CD4-positive, alpha-beta T cell treated with Interleukin-6 for 4 hours (primary cell): ENCODE measurements at regions not wholly inside any gene's neighbourhood (a gene's known extent, or its start where the extent isn't known, plus 50 kb on each side); places are given as distances from the start of the nearest gene placed in this dataset.

Source experiments
- DNase-seq: peaks from one replicate; pipeline ENCODE4 v3.0.0-alpha.2; 2020; ENCODE audit warnings: mixed read lengths

GRCh38 chr18:68083776-68084175, 567.3 kb upstream of the DSEL start:
- no peak for DNase-seq

- no peak for DNase-seq
These were observed 566.6 kb upstream of the DSEL start for GRCh38 chr18:68083131-68083530.

DNA sequence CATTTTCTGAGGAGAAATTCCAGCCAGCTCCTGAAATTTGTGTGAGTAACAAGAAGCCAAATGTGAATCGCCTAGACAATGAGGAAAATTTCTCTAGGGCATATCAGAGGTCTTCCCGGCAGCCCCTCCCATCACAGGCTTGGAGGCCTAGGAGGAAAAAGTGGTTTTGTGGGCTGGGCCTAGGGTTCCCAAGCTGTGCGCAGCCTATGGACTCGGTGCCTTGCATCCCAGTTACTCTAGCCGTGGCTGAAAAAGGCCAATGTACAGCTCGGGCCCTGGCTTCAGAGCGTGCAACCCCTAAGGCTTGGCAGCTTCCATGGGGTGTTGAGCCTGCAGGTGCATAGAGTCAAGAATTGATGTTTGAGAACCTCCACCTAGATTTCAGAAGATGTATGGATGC, 556.2 kb upstream of the DSEL start:
- no peak for DNase-seq

GRCh38 chr18:68060871-68061270, 544.4 kb upstream of the DSEL start:
- no peak for DNase-seq

DNA sequence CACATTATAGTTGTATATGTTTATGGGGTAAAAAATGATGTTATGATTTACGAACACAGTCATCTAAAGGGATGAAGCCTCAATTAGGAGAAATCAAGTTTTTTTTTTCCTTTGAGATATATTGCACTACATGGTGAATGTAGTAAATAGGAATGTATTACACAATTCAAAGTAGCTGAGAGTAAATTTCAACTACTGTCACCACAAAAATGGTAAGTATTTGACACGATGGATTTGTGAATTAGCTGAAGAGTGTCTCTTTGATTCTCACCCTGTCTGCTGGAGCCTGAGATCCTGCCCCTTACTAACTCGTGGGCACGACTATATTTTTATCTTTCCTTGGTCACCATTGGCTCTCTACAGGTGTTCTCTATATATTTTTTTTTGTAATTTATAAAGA, 540.4 kb upstream of the DSEL start:
- no peak for DNase-seq

DNA sequence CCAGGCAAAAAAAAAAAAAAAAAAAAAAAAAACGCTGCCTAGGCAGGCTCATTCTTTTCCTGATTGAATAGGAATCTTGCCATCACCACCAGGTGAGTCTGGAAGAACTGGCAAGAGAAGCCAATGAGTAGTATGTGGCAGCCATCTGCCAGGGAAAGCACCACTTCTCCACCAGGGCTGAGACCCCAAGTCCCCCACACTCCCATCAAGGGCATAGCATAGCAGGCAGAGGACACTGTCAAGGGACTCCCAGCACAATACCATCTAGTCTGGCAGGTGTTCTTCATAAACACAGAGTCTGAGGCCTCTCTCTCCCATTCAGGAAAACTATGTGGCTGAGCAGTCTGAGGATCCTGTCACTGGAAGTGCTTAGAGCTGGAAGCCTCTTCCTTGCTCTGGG, 538.1 kb upstream of the DSEL start:
- DNase-seq: no peak

DNA sequence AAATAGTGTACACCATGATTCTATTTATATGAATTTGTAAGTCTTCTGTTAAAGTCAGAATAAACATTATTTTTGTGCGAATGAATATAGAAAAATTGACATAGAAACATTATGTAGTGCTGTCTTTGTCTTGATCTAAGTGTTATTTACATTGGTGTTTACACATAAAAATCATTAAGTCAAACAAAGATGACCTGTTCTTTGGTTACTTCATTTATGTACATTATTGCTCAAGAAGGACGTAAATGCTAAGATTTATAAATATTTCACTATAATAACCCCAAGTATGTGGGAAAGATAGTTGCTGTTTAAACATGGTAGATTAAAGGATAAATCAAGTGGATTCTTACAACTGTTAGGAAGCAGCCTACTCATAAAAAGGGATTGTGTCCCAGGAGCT, 536.8 kb upstream of the DSEL start:
- no peak for DNase-seq

DNA sequence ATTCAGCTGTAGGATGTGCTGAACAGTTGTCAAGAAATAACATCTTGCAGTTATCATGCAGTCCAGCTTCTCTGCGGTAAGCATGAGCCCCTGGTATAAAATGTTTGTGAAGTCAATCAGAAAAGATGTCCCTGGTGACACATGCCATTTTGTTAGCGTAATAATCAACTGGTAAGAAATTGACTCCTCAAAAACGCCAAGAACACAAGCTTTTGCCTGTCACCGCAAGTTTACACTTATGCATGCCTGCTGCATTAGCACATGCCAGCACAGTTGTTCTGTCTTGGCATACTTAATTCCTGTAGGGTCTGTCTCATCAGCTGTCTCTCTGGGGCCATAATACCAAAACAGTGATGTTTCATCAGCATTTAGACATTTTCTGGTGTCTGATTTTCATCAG, 524.8 kb upstream of the DSEL start:
- no peak for DNase-seq

DNA sequence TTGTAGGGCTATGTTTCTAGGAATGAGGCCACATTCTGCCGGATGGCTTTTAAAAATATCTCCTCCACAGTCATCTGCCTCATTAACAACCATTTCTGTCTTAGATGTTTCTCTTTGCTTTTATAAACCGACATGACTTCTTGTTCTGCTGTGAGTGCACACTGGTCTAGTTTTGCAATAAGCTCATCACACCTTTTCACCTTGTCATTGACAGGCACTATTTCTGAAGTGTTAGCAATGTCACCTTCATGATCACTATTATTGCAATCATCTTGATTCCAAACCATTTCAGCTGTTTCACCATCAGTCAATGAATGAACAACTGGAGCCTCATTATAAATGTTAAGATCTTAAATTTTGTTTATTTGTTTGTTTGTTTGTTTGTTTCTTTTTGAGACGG, 523.7 kb upstream of the DSEL start:
- DNase-seq: no peak

GRCh38 chr18:68035774-68036522, 519.4 kb upstream of the DSEL start:
- DNase-seq: no peak

DNA sequence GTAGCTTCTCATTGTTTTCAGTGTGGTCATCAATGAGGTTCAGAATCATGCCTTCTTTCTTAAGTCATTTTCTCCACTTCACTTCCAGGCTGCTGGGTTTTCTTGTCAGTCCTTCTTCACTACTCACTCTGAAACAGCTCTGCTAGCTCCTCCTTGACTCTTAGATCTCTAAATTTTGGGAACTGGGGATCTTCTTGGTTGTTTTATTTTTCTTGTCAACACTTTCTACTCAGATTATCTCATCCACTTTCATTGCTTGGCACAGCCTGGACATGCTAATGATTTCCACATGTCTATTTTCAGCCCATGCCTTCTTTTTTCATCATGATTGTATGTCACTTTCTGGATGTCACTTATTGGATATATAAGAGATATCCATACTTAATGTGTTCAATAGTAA, 517.8 kb upstream of the DSEL start:
- DNase-seq: no peak

DNA sequence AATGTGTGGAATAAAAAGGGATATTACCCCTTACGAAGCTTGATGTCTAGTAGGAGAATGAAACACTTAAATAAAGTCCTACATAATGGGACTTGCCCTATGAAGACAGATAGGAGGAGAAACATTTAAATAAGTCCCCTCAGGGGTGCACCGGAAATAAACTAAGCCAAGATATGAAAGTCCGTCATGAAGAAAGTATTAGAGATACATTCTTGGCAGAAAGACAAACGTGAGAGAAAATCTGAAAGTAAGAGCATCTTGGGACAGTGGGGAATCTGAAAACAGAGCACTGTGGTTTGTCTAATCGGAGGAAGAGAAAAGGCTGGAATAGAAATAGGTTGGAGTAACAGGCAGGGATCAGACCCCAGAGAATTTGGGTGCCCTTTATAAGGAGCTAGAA, 516.9 kb upstream of the DSEL start:
- DNase-seq: no peak

- DNase-seq: no peak
These were observed 508.2 kb upstream of the DSEL start for GRCh38 chr18:68024716-68025115.

GRCh38 chr18:68017385-68017784, 500.9 kb upstream of the DSEL start:
- no peak for DNase-seq

- DNase-seq: no peak
These were observed 481.0 kb upstream of the DSEL start for GRCh38 chr18:67997496-67997895.

DNA sequence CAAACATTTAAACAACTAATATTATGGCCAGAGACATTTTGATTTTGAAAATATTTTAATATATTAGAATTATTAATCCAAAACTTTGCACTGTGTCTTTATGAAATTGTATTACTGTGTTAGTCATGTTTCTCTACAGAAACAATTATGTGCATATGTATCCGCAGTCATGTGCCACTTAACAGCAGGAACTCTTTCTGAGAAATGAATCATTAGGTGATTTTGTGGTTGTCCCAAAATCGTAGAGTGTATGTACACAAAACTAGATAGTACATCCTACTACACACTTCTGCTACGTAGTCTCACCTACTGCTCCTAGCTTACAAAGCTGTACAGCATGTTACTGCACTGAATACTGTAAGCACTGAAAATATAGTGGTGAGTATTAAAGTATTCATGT, 479.2 kb upstream of the DSEL start:
- DNase-seq: no peak

GRCh38 chr18:67980241-67980640, 463.7 kb upstream of the DSEL start:
- DNase-seq: no peak

DNA sequence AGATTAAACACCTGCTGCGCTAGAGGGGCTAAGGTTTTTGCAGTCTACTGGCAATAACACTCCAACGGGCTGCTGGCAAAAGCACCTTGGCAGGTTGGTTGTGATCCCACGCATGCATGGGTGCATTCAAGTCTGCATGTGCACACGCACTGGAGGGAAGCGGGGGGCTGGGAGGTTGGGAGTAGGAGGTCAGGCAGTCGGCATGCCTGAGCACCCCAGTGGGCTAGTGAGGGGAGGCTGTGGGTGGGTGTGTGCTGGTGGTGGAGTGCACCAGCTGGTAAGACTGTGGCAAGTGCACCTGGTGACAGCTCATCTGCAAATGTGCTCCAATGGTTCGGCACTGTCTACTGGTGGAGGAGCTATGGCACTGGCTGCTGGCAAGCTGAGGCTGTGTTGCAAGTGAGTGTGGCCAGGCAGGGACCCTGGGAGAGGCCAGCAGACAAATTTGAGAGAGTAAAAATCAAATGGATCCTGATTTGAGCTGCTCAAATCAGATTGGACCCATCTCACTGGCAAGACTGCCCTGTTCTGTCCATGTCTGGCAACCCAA, 460.6 kb upstream of the DSEL start:
- DNase-seq: no peak

- DNase-seq: no peak
These were observed 457.4 kb upstream of the DSEL start for GRCh38 chr18:67973916-67974315.

- no peak for DNase-seq
These were observed 452.9 kb upstream of the DSEL start for GRCh38 chr18:67969458-67969857.

DNA sequence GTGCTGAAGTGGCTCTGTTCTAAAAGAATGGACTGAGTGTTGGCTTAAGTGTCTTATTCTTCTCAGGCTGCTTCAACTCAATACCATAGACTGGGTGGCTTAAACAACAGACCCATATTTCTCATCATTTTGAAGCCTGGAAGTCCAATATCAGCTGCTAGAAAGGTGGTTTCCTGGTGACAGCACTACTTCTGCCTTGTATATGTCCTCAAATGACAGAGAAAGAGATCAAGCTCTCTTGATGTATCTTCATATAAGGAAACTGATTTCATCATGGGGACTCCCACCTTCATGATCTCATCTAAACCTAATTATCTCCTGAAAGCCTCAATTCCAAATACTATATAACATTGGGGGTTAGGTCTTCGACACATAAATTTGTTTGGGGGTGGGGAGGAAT, 449.7 kb upstream of the DSEL start:
- no peak for DNase-seq

GRCh38 chr18:67964462-67964861, 447.9 kb upstream of the DSEL start:
- DNase-seq: no peak

- DNase-seq: no peak
These were observed 445.4 kb upstream of the DSEL start for GRCh38 chr18:67961701-67962440.

GRCh38 chr18:67957684-67958083, 441.2 kb upstream of the DSEL start:
- DNase-seq: no peak
